Liver (tissue), 3 donors: ENCODE measurements at regions not wholly inside any gene's neighbourhood (a gene's known extent, or its start where the extent isn't known, plus 50 kb on each side); places are given as distances from the start of the nearest gene placed in this dataset.

ENCODE experiments used
- ATF3 ChIP-seq: IDR thresholded peaks from 2 replicates; pipeline ENCODE4 v1.6.1; 2016; ENCODE audit warnings: antibody characterized with exemption
- CTCF ChIP-seq: fragments of 150-350 bp; IDR thresholded peaks from 2 replicates; pipeline ENCODE4 v1.5.1; 2017; ENCODE audit warnings: improper control_type of control experiment, low read depth, low read length; ENCODE audit not compliant: missing input control
- EGR1 ChIP-seq, 2 donors: IDR thresholded peaks; 2 replicates each; pipeline ENCODE4 v1.6.1; 2016 to 2018; ENCODE audit warnings: antibody characterized with exemption in 2 of 2, low read depth in 2 of 2
- FOXA1 ChIP-seq: IDR thresholded peaks from 2 replicates; pipeline ENCODE4 v1.6.1; 2016; ENCODE audit warnings: antibody characterized with exemption
- HNF4A ChIP-seq, 2 donors: conservative IDR thresholded peaks; 2 replicates each; pipeline ENCODE4 v1.6.1; 2016; ENCODE audit warnings: antibody characterized with exemption in 2 of 2, mild to moderate bottlenecking in 2 of 2
- HNF4G ChIP-seq: IDR thresholded peaks from 2 replicates; pipeline ENCODE4 v1.6.1; 2016; ENCODE audit warnings: antibody characterized with exemption
- RAD21 ChIP-seq, 2 donors: IDR thresholded peaks; 2 replicates each; pipeline ENCODE4 v1.6.1; 2016; ENCODE audit warnings: antibody characterized with exemption in 2 of 2, mild to moderate bottlenecking in 2 of 2
- REST ChIP-seq: IDR thresholded peaks from 2 replicates; pipeline ENCODE4 v1.6.1; 2016; ENCODE audit warnings: antibody characterized with exemption, mild to moderate bottlenecking
- RXRA ChIP-seq, 2 donors: IDR thresholded peaks; 2 replicates each; pipeline ENCODE4 v1.6.1; 2017 to 2018; ENCODE audit warnings: antibody characterized with exemption in 2 of 2, mild to moderate bottlenecking in 1 of 2
- TAF1 ChIP-seq: conservative IDR thresholded peaks from 2 replicates; pipeline ENCODE4 v1.6.1; 2016; ENCODE audit warnings: antibody characterized with exemption, mild to moderate bottlenecking
- YY1 ChIP-seq: IDR thresholded peaks from 2 replicates; pipeline ENCODE4 v1.6.1; 2016; ENCODE audit warnings: antibody characterized with exemption, mild to moderate bottlenecking
- ZBTB33 ChIP-seq: IDR thresholded peaks from 2 replicates; pipeline ENCODE4 v1.6.1; 2016; ENCODE audit warnings: antibody characterized with exemption
- donor health status: healthy.
- donor health status: healthy.

- TF ChIP-seq FOXA1 (no peak), CTCF (no peak), ZBTB33 (no peak), HNF4G (no peak), EGR1 (IDR thresholded peaks at IDR 0.05; ENCODE audit: low read depth in 2 of 2) (no peak), RAD21 (IDR thresholded peaks at IDR 0.05) (no peak), HNF4A (conservative IDR thresholded peaks at IDR 0.05) (no peak), TAF1 (no peak), RXRA (IDR thresholded peaks at IDR 0.05) (no peak), YY1 (no peak), ATF3 (no peak), REST (no peak)
These were observed 67.1 kb upstream of the BCL2L14 start for GRCh38 chr12:12003609-12004008.
